Body of pancreas (tissue), 4 donors: ENCODE measurements at regions not wholly inside any gene's neighbourhood (a gene's known extent, or its start where the extent isn't known, plus 50 kb on each side); places are given as distances from the start of the nearest gene placed in this dataset.

Experiments
- ATAC-seq: fragments of 150-250 bp; one replicate; pipeline ENCODE4 v1.9.1; 2016
- DNase-seq, 4 donors: peaks; one replicate each; pipeline ENCODE4 v3.0.0-alpha.2; 2019
- H3K27ac ChIP-seq, 4 donors: fragments of 200-600 bp; sonication (generic); 1 replicate in 3 of 4; 2 replicates in 1 of 4; pipeline versions ENCODE4 v1.5.1 to v1.6.1; 2016 to 2019; ENCODE audit warnings: mild to moderate bottlenecking in 1 of 4, mixed read lengths in 1 of 4, moderate library complexity in 1 of 4
- H3K27me3 ChIP-seq, 2 donors: fragments of 200-600 bp; sonication (generic); one replicate each; pipeline ENCODE4 v1.6.0; 2016; ENCODE audit warnings: mild to moderate bottlenecking in 1 of 2
- H3K36me3 ChIP-seq, 2 donors: fragments of 200-600 bp; sonication (generic); replicated peaks in 1 of 2; 2 replicates each; pipeline ENCODE4 v1.5.1; 2016; ENCODE audit warnings: low read depth in 2 of 2; ENCODE audit not compliant: insufficient read depth in 1 of 2
- H3K4me1 ChIP-seq: fragments of 200-600 bp; sonication (generic); one replicate; pipeline ENCODE4 v1.6.0; 2016
- H3K4me3 ChIP-seq, 2 donors: fragments of 200-600 bp; sonication (generic); 1 replicate in 1 of 2; 2 replicates in 1 of 2; pipeline ENCODE4 v1.5.1; 2016 to 2019
- H3K9me3 ChIP-seq, 3 donors: fragments of 200-600 bp; sonication (generic); 1 replicate in 2 of 3; 2 replicates in 1 of 3; pipeline ENCODE4 v1.5.1; 2016
- CTCF ChIP-seq, 7 experiments: fragments of 450-650 bp in 4 of 7; fragments of 200-600 bp in 3 of 7; sonication (generic) in 3 of 7; IDR thresholded peaks; one replicate each; pipeline ENCODE4 v1.5.1; 2016 to 2019; ENCODE audit warnings: antibody characterized with exemption in 7 of 7
- POLR2A ChIP-seq, 3 donors: fragments of 450-650 bp; IDR thresholded peaks; one replicate each; pipeline ENCODE4 v1.6.1; 2016; ENCODE audit warnings: antibody characterized with exemption in 3 of 3, mild to moderate bottlenecking in 2 of 3
- WGBS, 2 donors: methylation state at CpG; one replicate each; pipeline ENCODE4 v1.1.5; 2017; 5-methylcytosine and 5-hydroxymethylcytosine counted together
- intact Hi-C: fragments of 100-400 bp; cut with DNase I; formaldehyde crosslinking; loops from one replicate; pipeline ENCODE4 v1.15.1; 2023

- no peaks in the 10 kb centered on the region for H3K36me3 ChIP-seq
- no peak overlapping the region for H3K4me3 ChIP-seq
- H3K27me3 ChIP-seq = no peaks in the 10 kb centered on the region
- no peaks in the 10 kb centered on the region for H3K9me3 ChIP-seq
- no peak overlapping the region for H3K27ac ChIP-seq
- H3K4me1 ChIP-seq = no peaks in the 10 kb centered on the region
- ATAC-seq (no peak), DNase-seq (no peak)
- intact Hi-C loops = no loop called here
- TF ChIP-seq POLR2A (IDR thresholded peaks at IDR 0.05) = no peak
- TF ChIP-seq CTCF (IDR thresholded peaks at IDR 0.05) = no peak
These were observed 124.9 kb upstream of the EEA1 start for GRCh38 chr12:93054021-93054420.

GRCh38 chr12:93055221-93055620 lies 126.1 kb upstream of the EEA1 start:
- H3K27ac ChIP-seq = no peak overlapping the region
- ATAC-seq (no peak), DNase-seq (no peak)
- no peaks in the 10 kb centered on the region for H3K9me3 ChIP-seq
- WGBS, 2 donors = 76 to 84% methylated on average over 5 of the region's 5 CpGs
- TF ChIP-seq POLR2A (IDR thresholded peaks at IDR 0.05) = no peak
- TF ChIP-seq CTCF (IDR thresholded peaks at IDR 0.05) = no peak
- intact Hi-C loops = no loop called here
- no peaks in the 10 kb centered on the region for H3K4me1 ChIP-seq
- H3K36me3 ChIP-seq = no peaks in the 10 kb centered on the region
- no peaks in the 10 kb centered on the region for H3K27me3 ChIP-seq
- no peak overlapping the region for H3K4me3 ChIP-seq

- Histone ChIP-seq H3K36me3 (no peaks in the 10 kb centered on the region), H3K27me3 (no peaks in the 10 kb centered on the region), H3K9me3 (no peaks in the 10 kb centered on the region), H3K4me3 (no peak overlapping the region), H3K27ac (no peak overlapping the region), H3K4me1 (no peaks in the 10 kb centered on the region)
- DNase-seq (no peak), ATAC-seq (no peak)
- WGBS, 2 donors = 47 to 52% methylated on average over 4 of the region's 4 CpGs
- TF ChIP-seq CTCF (IDR thresholded peaks at IDR 0.05) (no peak), POLR2A (IDR thresholded peaks at IDR 0.05) (no peak)
- intact Hi-C loops = no loop called here
These were observed 128.0 kb upstream of the EEA1 start for GRCh38 chr12:93056971-93057535.

GRCh38 chr12:93058280-93058679 lies 129.2 kb upstream of the EEA1 start:
- WGBS, 2 donors = 62 to 73% methylated on average over 7 of the region's 7 CpGs
- ATAC-seq = no peak
- Histone ChIP-seq H3K27me3 (no peaks in the 10 kb centered on the region), H3K36me3 (no peaks in the 10 kb centered on the region), H3K9me3 (no peaks in the 10 kb centered on the region), H3K4me1 (no peaks in the 10 kb centered on the region), H3K4me3 (no peak overlapping the region), H3K27ac (no peak overlapping the region)
- intact Hi-C loops = no loop called here
- TF ChIP-seq CTCF (IDR thresholded peaks at IDR 0.05) (no peak), POLR2A (IDR thresholded peaks at IDR 0.05) (no peak)
- no peak for DNase-seq

- no peak overlapping the region for H3K27ac ChIP-seq
- H3K27me3 ChIP-seq = no peaks in the 10 kb centered on the region
- intact Hi-C loops = no loop called here
- H3K36me3 ChIP-seq = no peaks in the 10 kb centered on the region
- no peaks in the 10 kb centered on the region for H3K4me1 ChIP-seq
- no peaks in the 10 kb centered on the region for H3K9me3 ChIP-seq
- ATAC-seq = no peak
- 87 to 92% methylated on average over 2 of the region's 2 CpGs for WGBS, 2 donors
- TF ChIP-seq POLR2A (IDR thresholded peaks at IDR 0.05) (no peak), CTCF (IDR thresholded peaks at IDR 0.05) (no peak)
- no peak for DNase-seq
- H3K4me3 ChIP-seq = no peak overlapping the region
These were observed 130.2 kb upstream of the EEA1 start for GRCh38 chr12:93059288-93059687.
